Upper lobe of left lung (tissue), 6 donors: ENCODE measurements at regions not wholly inside any gene's neighbourhood (a gene's known extent, or its start where the extent isn't known, plus 50 kb on each side); places are given as distances from the start of the nearest gene placed in this dataset.

Experiments
- ATAC-seq, 2 donors: fragments of 200-7000 bp; cut with Tn5 transposase; one replicate each; pipeline ENCODE4 v1.9.1; 2022; ENCODE audit warnings: mild to moderate bottlenecking in 2 of 2, moderate library complexity in 2 of 2; ENCODE audit not compliant: low FRiP score in 2 of 2
- DNase-seq, 2 donors: peaks; one replicate each; pipeline ENCODE4 v3.0.0-alpha.2; 2019 to 2020
- H3K27ac ChIP-seq, 4 donors: fragments of 200-600 bp; sonication (generic); one replicate each; pipeline ENCODE4 v1.5.1; 2016 to 2019
- H3K27me3 ChIP-seq, 4 donors: fragments of 200-600 bp; sonication (generic); one replicate each; pipeline ENCODE4 v1.5.1; 2017 to 2019
- H3K36me3 ChIP-seq, 4 donors: fragments of 200-600 bp; sonication (generic); one replicate each; pipeline ENCODE4 v1.5.1; 2016 to 2019
- H3K4me1 ChIP-seq, 4 donors: fragments of 200-600 bp; sonication (generic); one replicate each; pipeline ENCODE4 v1.5.1; 2018 to 2019
- H3K4me3 ChIP-seq, 4 donors: fragments of 200-600 bp; sonication (generic); one replicate each; pipeline ENCODE4 v1.5.1; 2017 to 2019; ENCODE audit warnings: mild to moderate bottlenecking in 2 of 4, moderate library complexity in 1 of 4
- H3K9me3 ChIP-seq, 4 donors: fragments of 200-600 bp; sonication (generic); one replicate each; pipeline ENCODE4 v1.5.1; 2018 to 2019
- CTCF ChIP-seq, 6 experiments: fragments of 450-650 bp in 4 of 6; fragments of 200-600 bp in 2 of 6; sonication (generic) in 2 of 6; IDR thresholded peaks; one replicate each; pipeline ENCODE4 v1.5.1; 2016 to 2019; ENCODE audit warnings: antibody characterized with exemption in 6 of 6
- EP300 ChIP-seq, 4 donors: sonication (generic); formaldehyde crosslinking; IDR thresholded peaks; one replicate each; pipeline ENCODE4 v1.5.1; 2017; ENCODE audit warnings: antibody characterized with exemption in 4 of 4, control low read depth in 2 of 4
- POLR2A ChIP-seq, 4 donors: fragments of 450-650 bp; IDR thresholded peaks; one replicate each; pipeline ENCODE4 v1.5.1; 2016 to 2017; ENCODE audit warnings: antibody characterized with exemption in 4 of 4, mild to moderate bottlenecking in 2 of 4
- POLR2AphosphoS5 ChIP-seq, 2 donors: sonication (generic); formaldehyde crosslinking; IDR thresholded peaks; one replicate each; pipeline ENCODE4 v1.5.1; 2017; ENCODE audit warnings: antibody characterized with exemption in 2 of 2
- WGBS, 2 donors: methylation state at CpG; one replicate each; pipeline ENCODE4 v1.1.5; 2017 to 2018; 5-methylcytosine and 5-hydroxymethylcytosine counted together
- donor health status: DM: no; HTN: no; CAD: no; lungs with moderate emphysema.
- donor health status: DM: no; HTN: yes; CAD: no; lungs with severe emphysema.

- Histone ChIP-seq H3K36me3 (no peaks in the 10 kb centered on the region), H3K4me3 (peak overlapping the region in 1 of 4 donors; percentile 4), H3K9me3 (no peaks in the 10 kb centered on the region), H3K27me3 (no peaks in the 10 kb centered on the region), H3K27ac (no peak overlapping the region), H3K4me1 (no peaks in the 10 kb centered on the region)
- no peak for TF ChIP-seq POLR2A (IDR thresholded peaks at IDR 0.05)
- TF ChIP-seq EP300 (IDR thresholded peaks at IDR 0.05), result no peak
- no peak for TF ChIP-seq CTCF (IDR thresholded peaks at IDR 0.05)
- TF ChIP-seq POLR2AphosphoS5 (IDR thresholded peaks at IDR 0.05), result no peak
- no peak for DNase-seq
- no peak for ATAC-seq
- 71 to 81% methylated on average over 5 of the region's 5 CpGs for WGBS, 2 donors
Observed at GRCh38 chrX:17299206-17299605, 75.8 kb upstream of the NHS start.

- WGBS, 2 donors, result 88 to 92% methylated on average over 4 of the region's 4 CpGs
- no peaks in the 10 kb centered on the region for H3K4me1 ChIP-seq
- no peaks in the 10 kb centered on the region for H3K9me3 ChIP-seq
- no peaks in the 10 kb centered on the region for H3K36me3 ChIP-seq
- H3K27me3 ChIP-seq, result no peaks in the 10 kb centered on the region
- ATAC-seq (no peak), DNase-seq (no peak)
- no peak overlapping the region for H3K4me3 ChIP-seq
- H3K27ac ChIP-seq, result no peak overlapping the region
- no peak for TF ChIP-seq POLR2A (IDR thresholded peaks at IDR 0.05)
- TF ChIP-seq CTCF (IDR thresholded peaks at IDR 0.05), result no peak
- no peak for TF ChIP-seq POLR2AphosphoS5 (IDR thresholded peaks at IDR 0.05)
- no peak for TF ChIP-seq EP300 (IDR thresholded peaks at IDR 0.05)
Observed at GRCh38 chrX:17323397-17323796, 51.6 kb upstream of the NHS start.
